CD4-positive, alpha-beta T cell treated with Interleukin-15 for 1 hour (primary cell): ENCODE measurements at regions not wholly inside any gene's neighbourhood (a gene's known extent, or its start where the extent isn't known, plus 50 kb on each side); places are given as distances from the start of the nearest gene placed in this dataset.
"Not testable (repeated sequence)": the region's sequence is repeated elsewhere in the genome, so short reads cannot be mapped to it uniquely, and the experiment has no call there.

Experiments
- DNase-seq: peaks from one replicate; pipeline ENCODE4 v3.0.0-alpha.2; 2020

DNA sequence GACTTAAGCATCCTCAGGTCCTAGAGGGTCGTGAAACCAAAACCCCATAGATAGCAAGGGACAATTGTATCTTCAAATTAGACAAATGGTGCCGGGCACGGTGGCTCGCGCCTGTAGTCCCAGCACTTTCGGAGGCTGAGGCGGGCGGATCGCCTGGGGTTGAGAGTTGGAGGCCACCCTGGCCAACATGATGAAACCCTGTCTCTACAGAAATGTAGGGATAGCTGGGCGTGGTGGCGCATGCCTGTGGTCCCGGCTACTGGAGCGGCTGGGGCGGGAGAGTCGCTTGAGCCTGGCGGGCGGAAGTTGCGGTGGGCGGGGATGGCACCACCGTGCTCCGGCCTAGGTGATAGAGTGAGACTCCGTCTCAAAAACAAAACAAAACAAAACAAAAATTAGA lies 780.6 kb downstream of the BRINP3 start:
- DNase-seq = no peak

DNA sequence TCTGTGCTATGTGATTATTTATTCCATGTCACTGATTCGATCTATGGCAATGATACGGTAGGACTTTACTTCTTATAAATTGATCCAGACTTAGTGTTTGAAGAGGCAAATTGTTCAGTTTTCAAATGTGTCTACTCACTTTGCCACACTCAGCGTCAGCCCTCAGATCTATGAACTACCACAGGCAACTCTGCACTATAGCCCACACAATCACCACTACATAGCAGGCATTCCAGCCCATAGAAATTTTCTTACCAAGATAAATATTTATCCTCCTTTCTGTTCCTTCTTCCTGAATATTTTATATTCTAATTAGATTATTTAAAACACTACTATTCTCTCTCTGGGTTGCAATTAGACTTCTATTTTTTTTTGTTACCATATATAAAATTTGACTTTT lies 776.1 kb downstream of the BRINP3 start:
- DNase-seq = no peak

DNA sequence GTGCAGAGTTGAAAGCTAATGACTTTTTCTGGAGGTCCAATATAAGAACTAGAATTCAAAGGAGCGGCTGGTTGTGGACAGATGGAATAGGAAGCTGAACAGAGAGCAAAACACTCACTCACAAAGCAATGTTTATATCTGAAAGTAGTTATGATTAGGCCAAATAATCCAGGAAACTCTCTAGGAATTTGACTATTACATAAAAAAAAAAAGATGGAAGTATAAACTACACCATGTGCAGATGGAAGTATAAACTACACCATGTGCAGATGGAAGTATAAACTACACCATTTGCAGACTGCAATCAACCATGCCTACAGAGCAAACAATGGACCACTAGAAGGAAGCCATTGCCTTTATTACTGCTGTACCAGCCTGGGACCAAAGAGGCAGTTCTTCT lies 771.1 kb downstream of the BRINP3 start:
- DNase-seq = no peak

DNA sequence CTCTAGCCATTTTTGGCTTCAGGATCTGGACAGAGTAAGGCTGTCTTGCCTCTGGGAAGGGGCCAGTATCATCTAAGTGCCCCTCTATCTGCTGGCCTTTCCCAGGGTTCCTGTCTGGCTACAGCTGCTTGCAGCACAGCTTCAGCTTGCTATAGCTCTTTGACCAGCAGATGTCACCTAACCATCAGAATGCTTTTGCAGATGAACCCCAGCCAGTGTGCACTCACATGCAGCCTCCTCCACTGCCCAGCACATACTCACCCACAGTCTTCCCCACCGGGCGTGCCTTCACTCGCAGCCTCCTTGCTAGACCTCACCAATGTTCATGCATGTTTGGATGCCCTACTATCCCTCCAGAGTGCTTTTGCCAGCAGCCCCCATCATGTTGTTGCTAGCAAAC lies 769.0 kb downstream of the BRINP3 start:
- no peak for DNase-seq

DNA sequence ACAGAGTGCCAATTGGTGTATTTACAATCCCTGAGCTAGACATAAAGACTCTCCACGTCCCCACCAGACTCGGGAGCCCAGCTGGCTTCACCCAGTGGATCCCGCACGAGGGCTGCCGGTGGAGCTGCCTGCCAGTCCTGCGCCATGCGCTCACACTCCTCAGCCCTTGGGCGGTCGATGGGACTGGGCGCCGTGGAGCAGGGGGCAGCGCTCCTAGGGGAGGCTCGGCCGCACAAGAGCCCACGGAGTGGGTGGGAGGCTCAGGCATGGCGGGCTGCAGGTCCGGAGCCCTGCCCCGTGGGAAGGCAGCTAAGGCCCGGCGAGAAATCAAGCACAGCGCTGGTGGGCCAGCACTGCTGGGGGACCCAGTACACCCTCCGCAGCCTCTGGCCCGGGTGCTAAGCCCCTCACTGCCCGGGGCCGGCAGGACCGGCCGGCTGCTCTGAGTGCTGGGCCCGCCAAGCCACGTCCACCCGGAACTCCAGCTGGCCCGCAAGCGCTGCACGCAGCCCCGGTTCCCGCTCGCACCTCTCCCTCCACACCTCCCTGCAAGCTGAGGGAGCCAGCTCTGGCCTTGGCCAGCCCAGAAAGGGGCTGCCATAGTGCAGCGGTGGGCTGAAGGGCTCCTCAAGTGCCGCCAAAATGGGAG lies 759.4 kb downstream of the BRINP3 start:
- not testable (repeated sequence) for DNase-seq

DNA sequence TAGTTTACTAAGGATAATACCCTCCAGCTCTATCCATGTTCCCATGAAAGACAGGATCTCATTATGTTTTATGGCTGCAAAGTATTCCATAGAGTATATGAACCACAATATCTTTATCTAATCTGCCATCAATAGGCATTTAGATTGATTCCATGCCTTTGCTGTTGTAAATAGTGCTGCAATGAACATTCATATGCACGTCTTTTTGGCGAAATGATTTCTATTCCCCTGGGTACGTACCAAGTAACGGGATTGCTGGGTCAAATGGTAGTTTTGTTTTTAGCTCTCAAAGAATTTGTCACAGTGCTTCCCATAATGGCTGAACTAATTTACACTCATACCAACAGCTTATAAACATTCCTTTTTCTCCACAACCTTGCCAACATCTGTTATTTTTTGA lies 750.9 kb downstream of the BRINP3 start:
- no peak for DNase-seq

DNA sequence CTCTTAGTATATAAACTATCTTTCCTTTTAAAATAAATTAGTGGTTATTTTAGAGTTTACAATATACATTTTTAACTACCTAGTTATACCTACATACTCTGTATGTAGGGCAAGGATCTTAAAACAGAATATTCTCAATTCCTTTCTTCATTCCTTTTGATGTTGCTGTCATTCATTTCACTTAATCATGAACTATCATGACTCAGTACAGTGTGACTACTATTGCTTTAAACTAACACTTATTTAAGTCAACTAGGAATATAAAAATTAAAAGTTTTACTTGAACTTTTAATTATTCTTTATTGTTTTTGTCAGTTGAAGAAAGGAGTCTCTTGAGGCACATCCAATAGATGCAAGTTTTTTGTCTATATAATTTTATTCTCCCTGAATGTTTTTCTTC lies 726.4 kb downstream of the BRINP3 start:
- DNase-seq = no peak

DNA sequence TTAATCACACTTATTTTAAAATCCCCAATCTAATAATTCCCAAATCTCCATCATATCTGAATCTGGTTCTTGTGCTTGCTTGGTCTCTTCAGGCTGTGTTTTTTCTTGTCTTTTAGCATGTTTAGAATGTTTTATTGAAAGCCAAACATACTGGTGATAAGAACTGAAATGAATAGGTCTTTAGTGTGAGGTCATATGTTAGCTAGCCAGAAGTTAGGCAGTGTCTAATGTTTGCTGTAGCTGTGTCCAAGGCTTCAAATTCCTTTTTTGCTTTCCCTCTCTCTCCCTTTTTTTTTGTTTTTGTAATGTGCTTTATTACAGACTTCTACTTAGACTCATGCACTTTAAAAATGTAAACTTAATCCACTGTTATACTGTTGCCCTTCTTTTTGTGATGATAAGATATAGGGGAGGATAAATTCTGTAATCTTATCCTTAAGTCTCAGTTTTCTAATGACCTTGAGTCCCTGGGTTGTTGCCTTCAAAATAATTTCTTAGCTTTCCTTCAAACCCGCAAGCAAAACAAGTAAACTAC lies 725.1 kb downstream of the BRINP3 start:
- DNase-seq = no peak

DNA sequence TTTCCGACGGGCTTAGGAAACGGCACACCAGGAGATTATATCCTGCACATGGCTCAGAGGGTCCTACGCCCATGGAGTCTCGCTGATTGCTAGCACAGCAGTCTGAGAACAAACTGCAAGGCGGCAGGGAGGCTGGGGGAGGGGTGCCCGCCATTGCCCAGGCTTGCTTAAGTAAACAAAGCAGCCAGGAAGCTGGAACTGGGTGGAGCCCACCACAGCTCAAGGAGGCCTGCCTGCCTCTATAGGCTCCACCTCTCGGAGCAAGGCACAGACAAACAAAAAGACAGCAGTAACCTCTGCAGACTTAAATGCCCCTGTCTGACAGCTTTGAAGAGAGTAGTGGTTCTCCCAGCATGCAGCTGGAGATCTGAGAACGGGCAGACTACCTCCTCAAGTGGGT lies 722.6 kb downstream of the BRINP3 start:
- DNase-seq = not testable (repeated sequence)

DNA sequence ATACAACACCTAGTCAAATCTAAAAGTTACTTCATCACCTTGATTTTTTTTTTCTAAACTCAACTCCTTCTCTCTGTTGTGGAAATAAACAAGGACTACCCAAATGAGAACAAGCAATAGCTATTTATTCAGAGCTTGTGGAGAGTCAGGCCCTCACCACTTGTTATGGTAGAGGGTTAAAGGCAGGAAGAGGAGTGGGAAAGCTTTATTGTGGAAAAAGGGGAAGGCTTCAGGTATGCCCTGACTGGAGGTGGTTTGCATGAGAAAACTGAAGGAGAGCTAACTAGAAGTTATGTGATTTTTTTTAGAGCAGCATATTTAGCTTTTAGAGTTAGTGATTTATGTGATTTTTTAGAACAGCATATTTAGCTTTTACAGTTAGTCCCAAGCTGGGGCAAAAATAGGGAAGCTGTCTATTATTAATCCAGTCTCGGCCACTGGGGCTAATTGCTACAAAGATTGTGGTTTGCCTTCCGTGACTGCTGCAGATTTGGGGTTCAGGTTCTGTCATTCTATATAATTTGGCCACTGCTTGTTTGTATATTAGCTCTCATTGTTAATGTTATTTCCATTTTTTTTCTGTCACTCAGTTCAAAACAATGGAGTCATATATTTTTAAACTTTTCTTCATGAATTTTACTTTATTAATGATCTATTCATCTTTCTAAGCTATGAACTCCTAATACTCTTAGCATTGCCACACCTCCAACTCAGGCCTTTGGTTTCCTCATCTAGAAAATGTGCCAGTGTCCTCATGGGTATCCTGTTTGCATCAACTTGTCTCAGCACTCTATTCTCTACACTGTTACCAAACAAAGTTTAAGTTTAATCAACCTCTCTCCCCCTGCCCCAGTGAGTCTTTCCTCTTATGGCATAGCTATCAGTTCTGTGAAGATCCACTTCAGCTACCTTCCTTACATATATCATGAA lies 713.0 kb downstream of the BRINP3 start:
- no peak for DNase-seq

DNA sequence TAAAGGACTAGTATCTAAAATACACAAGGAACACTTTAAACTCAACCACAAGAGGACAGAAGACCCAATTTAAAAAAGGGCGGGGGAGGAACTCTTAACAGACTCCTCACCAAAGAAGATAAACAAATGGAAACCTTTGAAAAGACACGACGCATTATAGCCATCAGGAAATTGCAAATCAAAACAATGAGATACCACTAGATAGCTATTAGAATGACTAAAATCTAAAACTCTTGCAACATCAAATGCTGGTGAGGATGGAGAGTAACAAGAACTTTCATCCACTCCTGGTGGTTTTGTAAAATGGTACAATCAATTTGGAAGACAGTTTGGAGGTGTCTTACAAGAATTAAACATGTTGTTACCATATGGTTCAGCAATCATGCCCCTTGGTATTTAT lies 708.2 kb downstream of the BRINP3 start:
- no peak for DNase-seq

DNA sequence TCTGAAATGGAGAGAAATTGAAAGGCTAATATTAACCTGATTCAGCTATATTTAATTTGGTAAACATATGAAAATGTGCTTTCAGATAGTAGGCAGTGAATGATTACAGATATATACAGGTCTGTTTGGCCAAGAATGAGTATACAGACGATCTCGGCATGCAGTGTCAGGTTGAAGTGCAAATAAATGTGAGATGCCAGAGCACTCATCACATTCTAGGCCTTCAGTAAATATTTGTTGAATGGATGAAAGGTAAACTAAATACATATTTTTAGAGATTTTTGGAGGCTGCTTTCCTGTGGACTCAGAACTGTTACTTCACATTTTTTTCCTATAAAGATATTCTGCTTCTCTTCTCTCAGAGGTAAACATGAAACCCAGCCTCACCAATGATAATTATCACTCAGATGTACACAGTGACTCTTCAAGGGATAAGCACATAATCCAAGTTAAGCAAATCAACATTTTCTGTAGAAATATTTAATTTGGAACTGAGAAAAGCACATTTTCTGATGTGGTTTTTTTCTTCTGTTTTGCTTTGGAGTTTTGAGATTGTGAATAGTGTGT lies 702.9 kb downstream of the BRINP3 start:
- DNase-seq = no peak

DNA sequence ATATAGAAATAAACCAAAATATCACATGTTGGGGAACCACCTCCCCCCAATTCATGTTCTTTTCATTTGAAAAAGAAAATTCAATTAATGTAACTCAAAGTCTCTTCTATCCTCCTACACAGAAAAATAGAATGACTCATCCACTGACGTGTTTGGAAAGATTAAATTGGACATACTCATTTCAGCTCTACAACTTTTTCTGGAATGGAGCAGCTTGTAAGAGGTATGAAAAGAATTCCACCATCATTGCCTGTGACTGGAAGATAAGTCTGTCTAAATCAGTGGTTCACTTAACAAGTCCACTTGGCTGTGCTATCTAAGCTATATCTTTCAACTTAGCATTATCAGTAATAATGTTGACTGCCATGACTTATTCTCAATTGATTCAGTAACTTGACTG lies 702.3 kb downstream of the BRINP3 start:
- no peak for DNase-seq

DNA sequence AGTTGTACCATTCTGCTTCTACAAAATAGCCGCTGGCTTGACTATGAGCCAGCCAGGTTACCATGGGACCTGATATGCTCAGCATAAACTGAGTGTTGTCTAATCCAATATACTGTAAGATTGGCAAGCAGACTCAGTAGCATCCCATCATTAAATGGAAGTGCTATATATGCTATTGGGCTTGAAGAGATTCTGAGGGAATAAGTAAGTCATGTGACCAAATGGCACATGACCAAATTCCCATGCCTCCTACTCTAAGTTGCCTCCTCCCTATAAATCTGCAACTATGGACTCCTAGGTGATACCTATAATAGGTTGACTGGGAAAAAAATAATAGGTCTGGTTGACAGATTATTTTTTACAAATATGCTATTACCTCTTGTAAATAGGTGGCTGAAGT lies 698.6 kb downstream of the BRINP3 start:
- no peak for DNase-seq

DNA sequence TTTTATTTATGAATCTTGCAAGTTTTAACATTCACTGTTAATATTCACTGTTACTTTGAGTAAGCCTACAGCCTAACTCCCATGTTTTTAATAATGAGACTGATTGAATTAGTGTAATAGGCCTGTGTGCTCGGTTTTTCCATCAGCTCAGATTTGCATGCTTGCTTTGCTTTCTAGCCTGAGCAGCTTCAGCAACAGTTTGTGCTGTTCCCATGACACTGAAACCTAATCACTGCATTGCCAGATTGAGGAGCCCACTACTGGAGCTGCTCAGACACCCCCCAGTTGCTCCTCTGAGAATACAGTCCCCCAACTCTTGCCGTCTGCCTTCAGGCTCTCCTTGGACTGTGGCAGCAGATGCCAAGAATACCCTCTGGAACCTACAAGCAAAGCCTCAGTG lies 695.4 kb downstream of the BRINP3 start:
- DNase-seq = no peak

DNA sequence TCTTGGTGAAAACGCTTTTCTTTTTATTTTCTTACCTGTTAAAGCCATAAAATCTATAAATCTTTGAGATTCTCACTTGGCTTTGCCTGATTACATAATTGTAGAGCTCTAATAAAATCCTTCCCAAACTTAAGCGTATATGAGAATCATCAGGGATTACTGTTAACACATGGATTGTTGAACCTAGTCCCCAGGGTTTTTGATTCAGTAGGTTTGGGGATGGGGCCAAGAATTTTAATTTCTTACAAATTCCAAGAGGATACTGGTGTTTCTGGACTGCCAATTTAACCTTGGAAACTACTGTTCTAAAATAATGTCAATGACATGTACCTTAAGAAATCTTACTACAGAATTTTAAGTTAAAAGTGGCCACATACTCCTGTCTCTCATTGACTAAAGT lies 694.2 kb downstream of the BRINP3 start:
- DNase-seq = no peak

DNA sequence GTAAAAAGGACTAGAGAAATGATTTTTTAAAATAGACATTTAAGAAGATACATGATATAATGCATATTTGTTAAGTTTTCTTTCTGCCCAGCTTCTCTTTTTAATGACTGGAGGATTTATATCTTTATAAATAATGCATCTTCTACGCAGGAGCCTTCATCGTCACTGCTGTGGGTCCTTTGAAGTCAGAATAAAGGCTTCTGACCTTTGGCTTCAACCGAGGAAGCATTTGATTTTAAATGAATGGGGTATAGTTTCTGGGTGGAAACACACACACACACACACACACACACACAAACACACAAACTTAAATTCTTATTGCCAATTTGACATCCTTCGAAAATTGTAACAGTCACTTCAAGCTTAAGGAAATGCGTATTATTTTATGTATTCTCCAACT lies 690.9 kb downstream of the BRINP3 start:
- no peak for DNase-seq

DNA sequence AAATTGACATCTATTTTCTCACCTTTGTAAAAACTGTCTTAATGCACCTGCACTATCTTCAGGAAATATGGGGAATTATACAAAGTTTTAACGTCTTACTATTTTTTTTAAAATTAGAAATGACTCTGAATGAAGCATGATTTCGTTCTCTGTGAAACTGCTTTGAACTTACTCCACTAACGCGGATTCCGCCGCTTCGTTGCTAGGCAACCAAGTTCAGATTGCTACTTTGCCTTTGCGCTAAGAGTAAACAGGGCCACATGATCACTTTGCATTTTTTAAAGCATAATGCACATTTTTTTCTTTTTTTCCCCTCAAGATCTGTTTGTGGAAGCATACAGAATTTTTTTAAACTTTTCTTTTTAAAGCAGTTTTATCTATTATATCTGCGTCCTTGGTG lies 690.5 kb downstream of the BRINP3 start:
- no peak for DNase-seq

DNA sequence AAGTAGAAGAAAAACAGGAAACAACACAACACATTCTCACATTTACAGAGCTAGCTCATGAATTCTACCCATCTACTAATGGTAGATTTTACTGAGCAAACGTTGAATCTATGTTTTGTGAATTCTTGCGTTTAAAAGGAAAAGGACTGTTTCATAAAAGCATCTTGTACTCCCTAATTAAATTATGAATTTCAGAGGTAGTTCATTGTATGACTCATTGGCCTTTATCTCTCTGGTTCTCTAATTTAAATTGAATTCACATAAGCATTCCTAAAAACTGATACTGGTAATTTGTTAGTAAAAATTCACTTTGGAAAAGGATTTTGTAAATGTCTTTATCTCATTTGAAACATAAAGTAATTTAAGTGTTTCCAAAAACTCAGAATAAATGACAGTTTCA lies 687.3 kb downstream of the BRINP3 start:
- no peak for DNase-seq

DNA sequence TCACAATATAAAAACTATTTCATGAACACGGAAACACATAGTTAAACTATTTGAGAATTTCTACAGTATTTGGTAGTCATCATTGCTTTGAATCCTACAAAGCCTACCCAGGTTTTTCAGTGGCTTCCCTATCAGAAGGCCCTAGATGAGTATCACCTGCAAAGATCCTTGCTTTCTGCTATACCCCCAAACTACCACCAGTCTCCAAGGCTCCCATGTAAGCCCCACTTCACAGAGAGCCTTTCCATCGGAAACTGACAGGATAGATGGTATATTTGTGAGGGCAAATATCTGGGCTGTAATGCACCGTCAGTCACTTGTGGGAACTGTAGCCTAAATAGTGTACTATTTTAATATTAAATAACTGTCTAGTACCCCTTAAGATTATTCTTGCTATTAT lies 674.3 kb downstream of the BRINP3 start:
- DNase-seq = no peak

DNA sequence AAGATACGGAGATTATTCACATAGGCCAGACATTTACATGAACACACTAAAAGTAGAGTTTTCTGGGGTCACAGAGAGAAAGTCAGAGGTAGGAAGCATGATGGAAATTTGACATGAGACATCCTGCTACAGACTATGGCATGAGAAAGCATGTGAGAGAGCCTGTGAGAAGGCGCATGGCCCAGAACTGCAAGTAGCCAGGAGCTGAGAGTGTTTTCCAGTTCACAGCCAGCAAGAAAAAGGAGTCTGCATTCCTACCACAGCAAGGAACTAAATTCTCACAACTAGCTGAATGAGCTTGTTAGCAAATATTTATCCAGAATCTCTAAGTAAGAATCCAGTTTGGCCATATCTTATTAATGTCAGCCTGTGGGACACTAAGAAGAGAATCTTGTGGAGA lies 673.3 kb downstream of the BRINP3 start:
- no peak for DNase-seq

DNA sequence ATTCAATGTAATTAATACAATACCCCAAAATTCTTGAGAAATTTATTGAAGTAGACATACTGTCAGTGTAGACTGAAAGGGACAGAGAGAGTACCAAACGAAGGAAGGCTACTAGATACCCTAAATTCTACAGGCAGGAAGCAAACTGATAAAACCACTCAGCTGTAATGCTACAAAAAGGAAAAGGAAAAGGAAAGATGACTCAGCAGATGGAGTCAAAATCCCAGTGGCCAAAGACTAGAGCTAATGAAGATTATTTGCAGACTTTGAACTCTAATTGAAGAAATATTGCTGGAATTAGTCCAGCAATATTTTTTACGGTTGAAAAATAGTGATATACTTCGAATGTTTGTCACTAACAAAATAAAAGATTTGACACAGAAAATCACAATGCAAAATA lies 671.9 kb downstream of the BRINP3 start:
- DNase-seq = no peak

DNA sequence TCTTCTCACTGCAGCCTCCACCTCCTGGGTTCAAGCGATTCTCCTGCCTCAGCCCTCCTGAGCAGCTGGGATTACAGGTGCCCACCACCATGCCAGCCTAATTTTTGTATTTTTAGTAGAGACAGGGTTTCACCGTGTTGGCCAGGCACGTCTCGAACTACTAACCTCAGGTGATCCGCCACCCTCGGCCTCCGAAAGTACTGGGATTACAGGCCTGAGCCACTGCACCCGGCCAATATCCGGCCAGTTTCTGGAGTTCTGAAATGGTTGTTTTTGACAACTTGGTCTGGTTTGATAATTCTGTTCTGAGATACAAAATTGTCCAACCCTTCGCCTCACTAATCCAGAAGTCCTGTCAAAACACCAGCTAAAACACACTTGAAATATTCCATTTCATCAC lies 667.0 kb downstream of the BRINP3 start:
- not testable (repeated sequence) for DNase-seq

DNA sequence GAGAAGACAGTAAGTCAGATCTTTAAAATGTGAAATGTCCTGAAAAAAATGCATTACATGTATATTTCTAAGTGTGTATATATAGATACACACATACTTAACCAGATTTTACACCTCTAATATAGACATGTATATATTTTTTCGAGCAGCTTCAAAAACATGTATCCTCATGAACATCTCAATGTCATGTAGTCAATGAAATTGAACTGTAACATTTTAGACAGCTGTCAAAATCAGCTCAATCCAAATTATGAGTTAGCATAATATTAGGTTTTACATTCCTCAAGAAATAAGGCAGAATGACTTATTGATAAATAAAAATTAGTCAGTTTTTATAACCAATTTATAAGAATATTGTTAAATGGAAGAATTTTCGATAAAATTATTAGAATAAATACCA lies 665.7 kb downstream of the BRINP3 start:
- no peak for DNase-seq
